AG09319 (cell line): ENCODE measurements at regions not wholly inside any gene's neighbourhood (a gene's known extent, or its start where the extent isn't known, plus 50 kb on each side); places are given as distances from the start of the nearest gene placed in this dataset.
"Not testable (repeated sequence)": the region's sequence is repeated elsewhere in the genome, so short reads cannot be mapped to it uniquely, and the experiment has no call there.

Experiments used
- DNase-seq: peaks from one replicate; pipeline ENCODE4 v3.0.0-alpha.2; 2010; ENCODE audit warnings: low read depth; ENCODE audit errors: extremely low read depth
- TF ChIP-seq, protein P1 (sequence below): IDR thresholded peaks from 2 replicates; pipeline ENCODE4 v1.5.1; 2011; ENCODE audit warnings: low read depth, mild to moderate bottlenecking, inconsistent platforms, low read length, moderate library complexity

DNA sequence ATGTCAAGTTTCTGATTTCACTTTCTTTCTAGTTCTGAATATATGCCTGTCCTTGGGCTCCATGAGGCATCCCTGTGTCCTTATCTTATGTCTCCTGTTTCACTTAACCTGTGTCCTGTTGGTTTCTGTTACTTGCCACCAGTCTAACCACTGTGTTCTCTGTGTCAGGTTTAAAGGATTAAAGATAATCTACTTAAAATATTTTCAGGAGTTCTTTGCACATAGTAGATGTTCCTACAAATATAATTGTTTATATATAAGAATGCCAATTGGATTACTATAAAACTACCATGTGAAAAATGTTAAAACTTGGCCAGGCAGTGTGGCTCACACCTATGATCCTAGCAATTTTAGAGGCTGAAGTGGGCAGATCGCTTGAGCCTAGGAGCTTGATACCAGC lies 406.4 kb downstream of the CCER1 start:
- TF ChIP-seq, protein P1, sequence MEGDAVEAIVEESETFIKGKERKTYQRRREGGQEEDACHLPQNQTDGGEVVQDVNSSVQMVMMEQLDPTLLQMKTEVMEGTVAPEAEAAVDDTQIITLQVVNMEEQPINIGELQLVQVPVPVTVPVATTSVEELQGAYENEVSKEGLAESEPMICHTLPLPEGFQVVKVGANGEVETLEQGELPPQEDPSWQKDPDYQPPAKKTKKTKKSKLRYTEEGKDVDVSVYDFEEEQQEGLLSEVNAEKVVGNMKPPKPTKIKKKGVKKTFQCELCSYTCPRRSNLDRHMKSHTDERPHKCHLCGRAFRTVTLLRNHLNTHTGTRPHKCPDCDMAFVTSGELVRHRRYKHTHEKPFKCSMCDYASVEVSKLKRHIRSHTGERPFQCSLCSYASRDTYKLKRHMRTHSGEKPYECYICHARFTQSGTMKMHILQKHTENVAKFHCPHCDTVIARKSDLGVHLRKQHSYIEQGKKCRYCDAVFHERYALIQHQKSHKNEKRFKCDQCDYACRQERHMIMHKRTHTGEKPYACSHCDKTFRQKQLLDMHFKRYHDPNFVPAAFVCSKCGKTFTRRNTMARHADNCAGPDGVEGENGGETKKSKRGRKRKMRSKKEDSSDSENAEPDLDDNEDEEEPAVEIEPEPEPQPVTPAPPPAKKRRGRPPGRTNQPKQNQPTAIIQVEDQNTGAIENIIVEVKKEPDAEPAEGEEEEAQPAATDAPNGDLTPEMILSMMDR, result no peak
- no peak for DNase-seq

DNA sequence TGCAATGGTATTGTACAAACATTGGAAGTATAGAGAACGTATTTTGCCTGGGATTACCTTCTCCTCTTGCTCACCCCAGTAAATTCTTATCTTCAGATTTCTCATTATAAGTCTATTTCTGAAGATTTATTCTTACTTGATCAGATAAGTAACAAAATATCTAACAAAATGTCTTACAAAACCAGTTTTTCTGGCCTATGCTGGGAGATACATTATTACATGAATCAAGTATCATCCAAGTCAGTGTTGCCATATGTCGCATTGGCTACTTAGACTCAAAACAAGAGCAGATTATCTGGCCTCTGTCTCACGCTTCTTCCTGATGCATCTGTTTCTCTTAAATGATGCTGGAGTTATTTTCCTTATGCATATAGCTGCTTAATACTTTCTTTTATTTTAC lies 408.5 kb downstream of the CCER1 start:
- DNase-seq, result no peak
- TF ChIP-seq, protein P1, result no peak

DNA sequence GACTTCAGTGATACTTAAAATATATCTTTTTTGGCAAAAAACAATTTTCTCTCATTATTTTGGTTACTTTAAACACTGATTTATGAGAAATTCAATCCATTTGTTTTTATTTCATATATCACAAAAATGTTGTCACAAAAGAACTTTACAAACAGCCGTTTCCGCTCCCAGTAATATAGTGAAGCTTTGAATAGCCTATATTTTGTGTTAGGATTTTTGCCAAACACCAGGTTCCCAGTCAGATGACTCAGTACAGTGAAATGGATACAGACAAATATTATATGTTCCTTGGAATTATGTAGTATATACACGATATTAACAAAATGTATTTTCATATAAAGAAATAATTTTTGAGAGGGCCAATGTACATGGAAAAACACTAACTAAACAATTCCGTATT lies 411.1 kb downstream of the CCER1 start:
- TF ChIP-seq, protein P1, result no peak
- no peak for DNase-seq

DNA sequence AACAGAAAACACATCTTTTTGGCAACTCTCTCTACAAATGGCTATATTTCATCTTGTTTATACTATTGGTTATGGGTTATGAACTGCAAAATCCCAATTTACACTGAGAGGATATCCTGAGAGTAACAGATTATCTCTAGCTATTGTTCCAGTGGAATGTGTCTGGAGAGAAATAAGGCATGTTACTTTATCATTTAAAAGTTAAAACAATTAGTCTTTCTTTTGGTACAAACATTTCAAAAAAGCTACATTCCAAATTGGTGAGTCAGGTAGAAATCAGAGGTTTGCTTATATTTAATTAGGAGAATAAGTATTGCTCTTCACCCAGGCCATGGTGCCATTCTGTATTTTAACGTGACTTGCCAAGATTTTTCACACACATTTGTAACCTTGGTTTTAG lies 411.6 kb downstream of the CCER1 start:
- no peak for DNase-seq
- TF ChIP-seq, protein P1, result no peak

DNA sequence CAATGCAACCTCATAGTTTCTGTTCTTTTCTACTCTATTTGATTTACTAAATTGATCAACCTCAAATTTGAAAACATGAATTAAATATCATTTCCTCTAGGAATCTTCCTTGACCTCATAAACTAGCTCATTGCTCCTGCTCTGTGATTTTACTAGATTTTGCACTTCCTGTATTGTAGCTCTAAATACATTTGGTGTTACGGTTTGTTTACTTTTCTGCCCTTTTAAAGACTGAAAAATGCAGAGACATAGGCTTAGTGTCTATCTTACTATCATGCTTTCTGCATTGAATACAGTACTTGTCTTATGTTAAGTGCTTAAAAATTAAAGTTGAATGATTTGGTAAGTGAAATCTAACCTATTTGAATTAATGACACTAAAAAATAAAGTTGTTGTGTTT lies 412.1 kb downstream of the CCER1 start:
- DNase-seq, result not testable (repeated sequence)

DNA sequence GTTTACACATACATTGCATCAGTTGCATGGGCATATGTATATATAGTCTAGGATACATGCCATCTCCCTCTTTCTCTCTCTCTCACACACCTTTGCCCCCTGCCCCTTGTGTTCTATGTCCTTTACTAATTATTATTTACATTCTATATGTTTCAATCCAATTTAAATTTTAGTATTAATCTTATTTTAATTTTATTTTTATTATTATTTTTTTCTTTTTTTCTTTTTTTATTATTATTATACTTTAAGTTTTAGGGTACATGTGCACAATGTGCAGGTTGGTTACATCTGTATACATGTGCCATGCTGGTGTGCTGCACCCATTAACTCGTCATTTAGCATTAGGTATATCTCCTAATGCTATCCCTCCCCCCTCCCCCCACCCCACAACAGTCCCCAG lies 421.1 kb downstream of the CCER1 start:
- DNase-seq, result not testable (repeated sequence)

DNA sequence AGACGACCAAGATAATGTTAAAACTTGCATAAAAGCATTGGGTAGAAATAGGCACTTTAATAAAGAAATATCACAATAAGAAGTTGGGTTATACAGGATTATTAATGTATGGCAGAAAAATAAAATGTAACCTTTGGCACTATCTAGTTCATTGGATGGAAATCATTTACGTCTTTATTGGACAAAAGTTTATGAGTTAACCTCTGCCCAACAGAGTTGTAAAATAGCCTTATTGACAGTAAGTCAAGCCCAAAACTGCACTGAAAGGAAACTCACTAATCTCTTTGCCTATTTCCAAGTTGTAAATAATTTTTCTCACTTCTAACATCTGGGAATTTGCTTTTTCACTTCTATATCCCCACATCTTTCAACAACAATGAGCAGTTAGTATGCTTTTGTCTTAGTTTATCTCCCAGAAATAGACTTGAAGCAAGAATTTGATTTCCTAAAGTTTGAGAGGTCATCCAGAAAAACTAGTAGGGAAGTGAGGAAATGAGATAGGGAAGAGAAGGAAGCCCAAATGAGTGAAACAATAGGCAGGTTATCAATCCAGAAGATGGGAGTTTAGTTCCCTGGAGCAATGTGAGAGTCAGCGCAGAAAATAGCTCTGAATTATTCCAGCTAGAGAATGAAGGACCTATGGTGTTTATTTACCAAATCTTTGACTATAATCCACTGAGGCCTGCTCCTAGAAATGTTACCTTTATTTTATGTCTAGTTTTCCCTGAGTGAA lies 434.8 kb downstream of the CCER1 start:
- DNase-seq, result no peak
- TF ChIP-seq, protein P1, result no peak

DNA sequence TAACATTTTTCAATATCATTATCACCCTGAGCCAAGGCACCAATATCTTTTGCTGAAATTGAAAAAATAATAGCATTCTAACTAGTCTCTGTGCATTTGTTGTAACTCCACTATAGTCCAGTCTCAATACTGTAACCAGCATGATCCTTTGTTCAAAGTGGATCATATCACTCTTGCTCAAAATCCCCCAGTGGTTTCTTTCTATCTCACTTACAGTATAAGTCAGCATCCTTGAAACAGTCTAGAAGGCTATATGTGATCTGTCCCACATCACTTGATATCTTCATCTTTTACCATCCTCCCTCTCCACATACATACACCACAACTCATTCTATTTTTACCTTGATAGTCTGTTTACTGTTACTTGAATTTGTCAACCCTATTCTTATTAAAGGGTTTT lies 435.7 kb downstream of the CCER1 start:
- TF ChIP-seq, protein P1, result no peak

More for the DNA sequence above, 435.7 kb downstream of the CCER1 start:
- DNase-seq, result no peak
